ENCODE measurements at regions not wholly inside any gene's neighbourhood (a gene's known extent, or its start where the extent isn't known, plus 50 kb on each side); places are given as distances from the start of the nearest gene placed in this dataset.
A peak's percentile ranks its signal among the peaks of the same experiment; 100 is the strongest.

GRCh38 chr21:43347461-43348169, 79.3 kb downstream of the SIK1 start:
- Histone ChIP-seq H3K4me1 (peaks cover 4 to 44% of the 10 kb centered on the region in 2 donors), H3K4me3 (no peak overlapping the region), H3K27me3 (no peaks in the 10 kb centered on the region), H3K36me3 (no peaks in the 10 kb centered on the region), H3K27ac (no peak overlapping the region), H3K9me3 (no peaks in the 10 kb centered on the region)
- ATAC-seq (no peak), DNase-seq (peak in 1 of 4 donors; percentile 67)
- intact Hi-C loops (cut with DNase I) = no loop called here
- TF ChIP-seq CTCF (IDR thresholded peaks at IDR 0.05) = no peak

GRCh38 chr21:43346551-43346950, 80.4 kb downstream of the SIK1 start:
- peaks cover 4 to 49% of the 10 kb centered on the region in 2 donors for H3K4me1 ChIP-seq
- no peaks in the 10 kb centered on the region for H3K36me3 ChIP-seq
- intact Hi-C loops (cut with DNase I) = no loop called here
- TF ChIP-seq CTCF (IDR thresholded peaks at IDR 0.05) = no peak
- no peak overlapping the region for H3K4me3 ChIP-seq
- DNase-seq (peak in 1 of 4 donors; percentile 58), ATAC-seq (no peak)
- H3K9me3 ChIP-seq = no peaks in the 10 kb centered on the region
- no peak overlapping the region for H3K27ac ChIP-seq
- no peaks in the 10 kb centered on the region for H3K27me3 ChIP-seq

- H3K27ac ChIP-seq = peak overlapping the region in 1 of 2 donors; percentile 23
- peak in 1 of 4 donors; percentile 84 for DNase-seq
- intact Hi-C loops (cut with DNase I) = no loop called here
- no peak for ATAC-seq
- H3K4me1 ChIP-seq = peaks cover 4 to 49% of the 10 kb centered on the region in 2 donors
- TF ChIP-seq CTCF (IDR thresholded peaks at IDR 0.05) = no peak
- no peak overlapping the region for H3K4me3 ChIP-seq
- no peaks in the 10 kb centered on the region for H3K27me3 ChIP-seq
- no peaks in the 10 kb centered on the region for H3K9me3 ChIP-seq
- no peaks in the 10 kb centered on the region for H3K36me3 ChIP-seq
These were observed 81.1 kb downstream of the SIK1 start for GRCh38 chr21:43345746-43346409.

GRCh38 chr21:43345046-43345745, 81.7 kb downstream of the SIK1 start:
- DNase-seq = no peak
- TF ChIP-seq CTCF (IDR thresholded peaks at IDR 0.05) = no peak
- Histone ChIP-seq H3K27me3 (no peaks in the 10 kb centered on the region), H3K4me3 (no peak overlapping the region), H3K27ac (peak overlapping the region; percentile 23 to 65), H3K9me3 (no peaks in the 10 kb centered on the region), H3K36me3 (no peaks in the 10 kb centered on the region), H3K4me1 (peaks cover 4 to 49% of the 10 kb centered on the region in 2 donors)
- intact Hi-C loops (cut with DNase I) = no loop called here
- no peak for ATAC-seq

Measured in left lung (tissue), 4 donors.